ENCODE measurements at regions not wholly inside any gene's neighbourhood (a gene's known extent, or its start where the extent isn't known, plus 50 kb on each side); places are given as distances from the start of the nearest gene placed in this dataset.

DNA sequence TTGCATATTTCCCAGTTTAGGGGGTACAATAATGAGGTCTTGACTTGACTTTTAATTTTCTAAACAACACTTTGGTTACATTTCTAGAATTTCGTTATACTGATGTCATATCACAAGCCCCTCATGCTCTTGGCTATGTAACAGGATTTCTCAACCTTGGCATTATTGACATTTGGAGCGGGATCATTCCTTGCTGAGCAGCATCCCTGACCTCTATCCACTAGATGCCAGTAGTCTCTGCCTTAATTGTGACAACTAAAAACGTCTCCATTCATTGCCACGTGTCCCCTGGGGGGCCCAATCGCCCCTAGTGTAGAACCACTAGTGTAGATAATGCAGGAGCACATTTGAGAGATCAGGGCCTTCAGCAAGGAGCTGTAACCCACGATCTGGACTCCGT is 234.2 kb upstream of the MID1 start:
- TF ChIP-seq, protein P1, sequence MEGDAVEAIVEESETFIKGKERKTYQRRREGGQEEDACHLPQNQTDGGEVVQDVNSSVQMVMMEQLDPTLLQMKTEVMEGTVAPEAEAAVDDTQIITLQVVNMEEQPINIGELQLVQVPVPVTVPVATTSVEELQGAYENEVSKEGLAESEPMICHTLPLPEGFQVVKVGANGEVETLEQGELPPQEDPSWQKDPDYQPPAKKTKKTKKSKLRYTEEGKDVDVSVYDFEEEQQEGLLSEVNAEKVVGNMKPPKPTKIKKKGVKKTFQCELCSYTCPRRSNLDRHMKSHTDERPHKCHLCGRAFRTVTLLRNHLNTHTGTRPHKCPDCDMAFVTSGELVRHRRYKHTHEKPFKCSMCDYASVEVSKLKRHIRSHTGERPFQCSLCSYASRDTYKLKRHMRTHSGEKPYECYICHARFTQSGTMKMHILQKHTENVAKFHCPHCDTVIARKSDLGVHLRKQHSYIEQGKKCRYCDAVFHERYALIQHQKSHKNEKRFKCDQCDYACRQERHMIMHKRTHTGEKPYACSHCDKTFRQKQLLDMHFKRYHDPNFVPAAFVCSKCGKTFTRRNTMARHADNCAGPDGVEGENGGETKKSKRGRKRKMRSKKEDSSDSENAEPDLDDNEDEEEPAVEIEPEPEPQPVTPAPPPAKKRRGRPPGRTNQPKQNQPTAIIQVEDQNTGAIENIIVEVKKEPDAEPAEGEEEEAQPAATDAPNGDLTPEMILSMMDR (IDR thresholded peaks at IDR 0.05; ENCODE audit: low read depth, low read length), result no peak
- H3K27ac ChIP-seq, result no peak overlapping the region
- DNase-seq, result no peak

DNA sequence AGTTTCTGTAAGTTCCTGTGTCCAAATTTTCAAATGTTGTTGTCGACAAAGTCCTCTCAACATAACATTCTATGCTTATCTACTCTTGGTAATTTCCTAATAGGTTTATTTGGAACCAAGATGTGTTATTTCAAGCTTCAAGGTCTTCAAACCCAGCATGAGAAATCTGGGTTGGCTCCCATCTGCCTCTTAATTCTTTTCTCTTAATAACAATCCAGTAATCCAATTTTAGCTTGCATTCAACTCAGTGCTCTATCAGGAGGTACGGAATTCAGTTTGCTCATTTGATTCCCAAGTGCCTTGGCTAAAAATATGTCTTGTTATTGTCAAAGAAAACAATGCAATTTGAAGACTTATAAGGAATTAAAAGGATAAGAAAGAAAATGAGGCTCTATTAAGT is 235.5 kb upstream of the MID1 start:
- Histone ChIP-seq H3K27ac (no peak overlapping the region), H3K36me3 (no peaks in the 10 kb centered on the region), H3K4me3 (ENCODE audit: low read depth, low read length) (no peak overlapping the region), H3K27me3 (ENCODE audit: insufficient read depth, low read depth, severe bottlenecking) (no peaks in the 10 kb centered on the region), H3K9me3 (ENCODE audit: severe bottlenecking) (no peaks in the 10 kb centered on the region)
- TF ChIP-seq, protein P1 (IDR thresholded peaks at IDR 0.05; ENCODE audit: low read depth, low read length), result no peak
- DNase-seq, result no peak

More for the DNA sequence above, 234.2 kb upstream of the MID1 start:
- Histone ChIP-seq H3K36me3 (no peaks in the 10 kb centered on the region), H3K27me3 (ENCODE audit: insufficient read depth, low read depth, severe bottlenecking) (no peaks in the 10 kb centered on the region), H3K4me3 (ENCODE audit: low read depth, low read length) (no peak overlapping the region), H3K9me3 (ENCODE audit: severe bottlenecking) (no peaks in the 10 kb centered on the region)

DNA sequence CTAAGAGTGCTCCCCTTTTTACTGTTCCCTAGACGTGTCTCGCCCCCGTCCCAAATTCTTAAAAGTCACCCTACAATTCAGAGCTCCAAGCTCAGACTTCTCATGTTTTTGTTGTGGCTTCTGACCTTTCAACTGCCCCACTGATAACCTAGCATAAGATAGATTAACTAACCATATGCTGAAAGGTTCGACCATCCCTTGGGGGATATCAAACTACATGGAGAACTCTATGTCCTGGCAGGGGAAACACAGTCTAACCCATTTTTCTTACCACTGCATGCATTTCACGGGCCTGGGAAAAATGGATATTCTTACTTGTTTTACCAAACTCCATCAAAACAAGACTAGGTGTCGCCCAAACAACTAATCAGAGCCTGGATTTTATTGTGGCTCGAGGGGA is 236.4 kb upstream of the MID1 start:
- no peak overlapping the region for H3K4me3 ChIP-seq (ENCODE audit: low read depth, low read length)
- H3K27me3 ChIP-seq (ENCODE audit: insufficient read depth, low read depth, severe bottlenecking), result no peaks in the 10 kb centered on the region
- no peak for DNase-seq
- no peaks in the 10 kb centered on the region for H3K36me3 ChIP-seq
- no peaks in the 10 kb centered on the region for H3K9me3 ChIP-seq (ENCODE audit: severe bottlenecking)
- TF ChIP-seq, protein P1 (IDR thresholded peaks at IDR 0.05; ENCODE audit: low read depth, low read length), result no peak
- H3K27ac ChIP-seq, result no peak overlapping the region

DNA sequence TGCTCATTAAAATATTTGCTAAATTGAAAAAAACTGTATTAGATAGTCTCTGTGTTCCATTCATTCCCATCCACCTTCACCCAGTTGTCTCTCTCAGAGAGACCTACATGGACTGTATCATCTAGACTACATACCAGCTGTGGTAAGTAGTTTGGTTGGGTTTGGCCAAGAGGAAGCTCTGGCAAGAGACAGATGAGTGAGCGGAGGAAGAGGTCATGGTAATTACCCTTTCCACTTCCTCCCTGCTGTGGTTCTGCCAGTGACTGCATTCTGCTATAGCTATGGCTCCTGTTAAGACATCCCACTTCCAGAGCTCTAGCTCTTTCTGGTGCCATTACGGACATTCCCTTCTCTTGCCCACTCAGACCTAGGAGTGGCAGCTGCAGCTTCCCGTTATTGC is 239.0 kb upstream of the MID1 start:
- no peak for DNase-seq
- Histone ChIP-seq H3K36me3 (no peaks in the 10 kb centered on the region), H3K4me3 (ENCODE audit: low read depth, low read length) (no peak overlapping the region), H3K9me3 (ENCODE audit: severe bottlenecking) (no peaks in the 10 kb centered on the region), H3K27me3 (ENCODE audit: insufficient read depth, low read depth, severe bottlenecking) (no peaks in the 10 kb centered on the region), H3K27ac (no peak overlapping the region)
- TF ChIP-seq, protein P1 (IDR thresholded peaks at IDR 0.05; ENCODE audit: low read depth, low read length), result no peak

DNA sequence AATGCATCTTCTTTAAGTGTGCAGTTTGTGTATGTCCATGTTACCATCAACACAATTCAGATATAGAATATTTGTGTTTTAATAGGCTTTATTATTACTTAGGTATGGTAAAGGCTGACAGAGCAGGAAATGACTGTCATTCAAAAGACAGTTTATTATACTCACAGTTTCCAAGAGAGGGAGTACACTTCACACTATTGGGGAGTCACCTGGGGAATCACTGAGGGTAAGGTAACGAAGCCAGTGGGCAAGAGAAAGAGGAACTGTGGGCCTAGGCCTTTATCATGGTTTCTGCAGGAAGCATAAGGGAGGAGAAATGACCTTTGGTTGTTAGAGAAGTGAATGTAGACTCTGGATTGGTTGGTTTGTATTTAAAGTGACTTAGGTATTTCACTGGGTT is 235.1 kb upstream of the HCCS start:
- Histone ChIP-seq H3K36me3 (no peaks in the 10 kb centered on the region), H3K9me3 (ENCODE audit: severe bottlenecking) (no peaks in the 10 kb centered on the region), H3K27ac (no peak overlapping the region), H3K4me3 (ENCODE audit: low read depth, low read length) (no peak overlapping the region), H3K27me3 (ENCODE audit: insufficient read depth, low read depth, severe bottlenecking) (no peaks in the 10 kb centered on the region)
- TF ChIP-seq, protein P1 (IDR thresholded peaks at IDR 0.05; ENCODE audit: low read depth, low read length), result no peak
- DNase-seq, result no peak

DNA sequence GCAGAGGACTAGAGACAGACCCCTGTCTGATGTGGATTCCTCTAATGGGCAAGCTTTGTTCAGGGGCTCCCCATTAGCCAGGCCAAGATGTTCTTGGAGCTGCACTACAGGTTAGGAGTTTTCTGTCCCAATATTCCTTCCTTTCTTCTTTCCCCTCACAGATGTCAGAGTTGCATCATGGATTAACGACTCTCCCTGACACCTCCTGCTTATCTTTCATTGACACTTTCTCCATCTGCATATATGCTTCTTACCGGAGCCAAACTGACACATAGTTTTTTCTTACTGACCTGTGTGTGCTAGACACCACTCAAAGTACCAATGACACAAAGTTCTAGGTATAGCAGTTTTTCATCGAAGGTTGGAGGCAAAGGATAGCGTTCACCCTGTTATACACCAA is 228.6 kb upstream of the HCCS start:
- Histone ChIP-seq H3K27ac (no peak overlapping the region), H3K4me3 (ENCODE audit: low read depth, low read length) (no peak overlapping the region), H3K9me3 (ENCODE audit: severe bottlenecking) (no peaks in the 10 kb centered on the region), H3K27me3 (ENCODE audit: insufficient read depth, low read depth, severe bottlenecking) (no peaks in the 10 kb centered on the region), H3K36me3 (no peaks in the 10 kb centered on the region)
- TF ChIP-seq, protein P1 (IDR thresholded peaks at IDR 0.05; ENCODE audit: low read depth, low read length), result no peak
- no peak for DNase-seq

Measured in WERI-Rb-1 (cell line).